IMR-90 (cell line): ENCODE measurements at regions not wholly inside any gene's neighbourhood (a gene's known extent, or its start where the extent isn't known, plus 50 kb on each side); places are given as distances from the start of the nearest gene placed in this dataset.

Experiments
- CTCF ChIP-seq: conservative IDR thresholded peaks from 2 replicates; pipeline ENCODE4 v1.5.1; 2012; ENCODE audit warnings: mild to moderate bottlenecking, low read depth, low read length, improper control_type of control experiment
- FOS ChIP-seq: fragments of 150-350 bp; IDR thresholded peaks from 2 replicates; pipeline ENCODE4 v1.6.1; 2016; ENCODE audit warnings: low read depth, low read length
- MXI1 ChIP-seq: IDR thresholded peaks from 2 replicates; pipeline ENCODE4 v1.6.1; 2012; ENCODE audit warnings: low read depth, mild to moderate bottlenecking, low read length, moderate library complexity, borderline replicate concordance

- TF ChIP-seq CTCF = no peak
- no peak for TF ChIP-seq FOS
- no peak for TF ChIP-seq MXI1
These were observed 368.0 kb downstream of the SLC4A3 start for GRCh38 chr2:219995399-219995798.
